HG03097 (cell line): ENCODE measurements at regions not wholly inside any gene's neighbourhood (a gene's known extent, or its start where the extent isn't known, plus 50 kb on each side); places are given as distances from the start of the nearest gene placed in this dataset.

Experiments used
- ATAC-seq: cut with Tn5 transposase; IDR thresholded peaks from one replicate; pipeline ENCODE4 v1.9.1; 2021; ENCODE audit not compliant: unreplicated experiment, low FRiP score

GRCh38 chr10:94178475-94179253, 184.1 kb downstream of the NOC3L start:
- no peak for ATAC-seq

DNA sequence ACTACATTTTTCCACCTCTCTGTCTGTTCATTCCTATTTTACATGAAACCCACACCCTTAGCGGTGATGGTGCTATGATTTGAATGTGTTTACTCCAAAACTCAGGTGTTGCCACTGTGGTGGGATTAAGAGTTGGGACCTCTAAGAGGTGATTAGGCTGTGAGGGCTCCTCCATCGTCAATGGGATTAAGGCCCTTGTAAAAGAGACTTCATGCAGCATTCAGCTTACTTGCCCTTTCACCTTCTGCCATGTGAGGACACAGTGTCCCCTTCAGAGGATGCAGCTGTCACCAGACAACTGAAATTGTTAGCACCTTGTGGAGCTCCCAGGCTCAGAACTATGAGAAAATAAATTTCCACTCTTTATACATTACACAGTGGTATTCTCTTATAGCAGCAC, 182.2 kb downstream of the NOC3L start:
- no peak for ATAC-seq

DNA sequence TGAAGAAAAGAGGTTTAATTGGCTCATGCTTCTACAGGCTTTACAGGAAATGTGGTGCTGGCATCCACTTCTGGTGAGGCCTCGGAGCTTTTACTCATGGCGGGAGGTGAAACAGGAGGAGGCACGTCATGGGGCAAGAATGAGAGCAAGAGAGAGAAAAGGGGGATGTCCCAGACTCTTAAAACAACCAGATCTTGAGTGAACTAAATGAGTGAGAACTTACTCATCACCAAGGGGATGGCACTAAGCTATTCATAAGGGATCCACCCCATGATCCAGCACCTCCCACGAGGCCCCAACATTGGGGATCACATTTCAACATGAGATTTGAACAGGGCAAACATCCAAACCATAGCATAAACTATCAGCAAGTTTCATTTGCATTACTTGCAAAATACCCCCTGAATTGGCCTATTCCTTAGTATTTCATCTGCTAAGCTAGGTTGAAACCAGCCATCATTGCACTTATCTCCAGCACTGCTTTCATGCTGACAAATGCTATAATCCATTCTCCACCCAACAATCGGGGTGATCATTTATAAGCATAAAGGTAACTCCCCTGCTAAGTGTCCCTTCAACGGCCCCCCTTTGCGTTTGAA, 179.0 kb downstream of the NOC3L start:
- ATAC-seq: no peak

- ATAC-seq: no peak
Observed at GRCh38 chr10:94186722-94187121, 176.0 kb downstream of the NOC3L start.

GRCh38 chr10:94192333-94192732, 170.4 kb downstream of the NOC3L start:
- no peak for ATAC-seq

DNA sequence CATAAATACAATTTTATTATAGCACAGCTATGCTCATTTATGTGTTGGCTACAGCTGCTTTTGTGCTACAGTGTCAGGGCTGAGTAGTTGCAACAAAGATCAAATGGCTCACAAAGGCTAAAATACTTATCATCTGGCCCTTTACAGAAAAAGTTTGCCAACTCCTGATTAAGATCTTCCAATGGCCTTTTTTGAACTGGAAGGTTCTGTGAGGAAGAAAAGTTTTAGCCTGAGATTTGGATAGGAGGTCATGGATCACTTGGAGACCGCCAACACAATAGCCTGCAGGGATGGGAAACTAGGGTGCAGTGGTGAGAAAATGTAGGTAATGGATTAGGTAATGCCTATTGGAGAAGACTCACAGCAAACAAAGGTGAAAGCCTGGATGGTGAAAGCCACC, 169.8 kb downstream of the NOC3L start:
- no peak for ATAC-seq

DNA sequence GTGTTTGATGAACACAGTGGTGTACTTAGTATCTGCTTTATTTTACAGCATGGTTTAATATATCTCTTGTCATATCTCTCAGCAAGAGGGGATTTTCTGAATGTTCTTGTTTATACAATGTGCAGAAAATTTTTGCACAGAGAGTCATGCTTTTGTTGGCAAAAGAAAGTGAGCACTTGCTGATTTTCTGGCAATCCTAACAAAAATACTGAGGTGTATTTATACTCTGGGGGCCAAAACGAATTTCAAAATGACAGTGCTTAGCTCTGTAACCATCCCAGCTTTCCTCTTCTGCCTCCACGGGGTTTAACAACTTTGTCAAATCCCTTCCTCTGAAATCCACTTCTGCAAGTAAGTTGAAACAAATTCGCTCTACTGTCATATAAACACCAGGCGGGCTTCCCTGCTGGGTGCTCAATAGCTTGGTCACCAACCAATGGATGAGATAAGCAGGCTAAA, 169.2 kb downstream of the NOC3L start:
- ATAC-seq: no peak

DNA sequence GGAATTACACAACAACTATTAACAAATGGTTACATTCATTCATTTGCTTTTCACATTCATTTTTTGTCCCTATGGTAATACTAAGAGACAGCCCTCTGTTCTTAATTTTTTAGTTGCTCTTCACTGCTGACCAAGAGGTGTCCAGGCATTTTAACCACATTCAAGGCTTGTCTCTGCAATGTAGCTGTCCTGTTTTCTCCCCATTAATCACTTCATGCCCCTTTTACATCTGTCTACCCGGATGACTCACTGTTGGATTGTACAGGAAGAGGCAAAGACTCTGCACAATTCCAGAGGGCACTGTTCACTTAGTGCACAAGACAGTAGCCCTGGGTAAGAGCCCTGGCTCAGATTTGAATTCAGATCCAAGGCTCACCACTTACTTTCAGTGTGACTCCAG, 168.5 kb downstream of the NOC3L start:
- ATAC-seq: no peak

DNA sequence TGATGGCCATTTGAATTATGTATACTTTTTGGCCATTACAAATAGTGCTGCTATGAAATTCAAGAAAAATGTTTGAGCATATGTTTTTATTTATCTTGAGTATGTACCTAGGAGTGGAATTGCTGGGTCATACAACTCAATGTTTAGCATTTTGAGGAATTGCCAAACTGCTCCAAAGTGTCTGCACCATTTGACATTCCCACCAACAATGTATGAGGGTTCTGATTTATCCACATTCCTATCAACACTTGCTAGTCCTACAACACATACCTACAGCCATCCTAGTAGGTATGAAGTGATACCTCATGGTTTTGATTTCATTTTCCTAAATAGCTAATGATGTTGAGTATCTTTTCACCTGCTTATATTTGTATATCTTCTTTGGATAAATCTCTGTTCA, 165.5 kb downstream of the NOC3L start:
- ATAC-seq: no peak

GRCh38 chr10:94198324-94198723, 164.4 kb downstream of the NOC3L start:
- ATAC-seq: no peak

GRCh38 chr10:94199565-94199964, 163.2 kb downstream of the NOC3L start:
- no peak for ATAC-seq

GRCh38 chr10:94200146-94200837, 162.4 kb downstream of the NOC3L start:
- ATAC-seq: no peak

- no peak for ATAC-seq
Observed at GRCh38 chr10:94205396-94205831, 157.3 kb downstream of the NOC3L start.

GRCh38 chr10:94206176-94206575, 156.6 kb downstream of the NOC3L start:
- no peak for ATAC-seq

GRCh38 chr10:94208315-94208714, 154.4 kb downstream of the NOC3L start:
- no peak for ATAC-seq

GRCh38 chr10:94210440-94211168, 152.1 kb downstream of the NOC3L start:
- ATAC-seq: no peak

DNA sequence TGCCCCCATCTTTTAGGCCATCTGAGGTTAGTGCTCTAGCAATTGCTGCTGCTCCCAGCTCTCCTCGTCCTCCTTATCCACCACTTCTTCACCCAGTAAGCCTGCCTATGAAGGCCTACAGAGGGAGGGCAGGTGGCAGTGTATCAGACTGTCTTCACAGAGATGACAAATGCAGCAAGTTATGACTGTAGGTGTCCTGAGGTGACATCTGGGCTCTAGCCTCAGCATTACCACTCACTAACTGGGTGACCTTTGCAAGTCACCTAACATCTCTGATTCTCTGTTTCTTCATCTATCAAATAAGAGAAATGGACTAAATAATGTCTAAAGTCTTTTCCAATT, 151.6 kb downstream of the NOC3L start:
- no peak for ATAC-seq

- no peak for ATAC-seq
Observed at GRCh38 chr10:94213001-94213530, 149.7 kb downstream of the NOC3L start.

DNA sequence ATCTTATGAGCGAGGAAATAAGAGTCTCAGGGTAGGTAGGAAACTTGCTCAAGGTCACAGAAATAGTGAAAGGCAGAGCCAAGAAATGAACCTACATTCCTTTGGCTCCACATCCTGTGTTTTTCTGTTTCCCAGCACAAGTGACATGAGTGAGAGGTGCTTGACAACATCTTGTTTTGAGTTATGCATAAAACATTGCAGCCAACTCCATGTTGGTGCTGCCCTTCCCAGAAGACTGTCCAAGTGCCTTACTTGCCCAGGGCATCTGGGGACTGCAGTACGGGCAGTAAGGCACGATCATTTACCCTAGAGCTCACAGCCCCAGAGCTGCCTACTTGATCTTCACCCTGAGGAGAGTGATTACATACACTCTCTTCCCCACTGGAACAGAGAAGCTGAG, 148.8 kb downstream of the NOC3L start:
- no peak for ATAC-seq

GRCh38 chr10:94214481-94214893, 148.3 kb downstream of the NOC3L start:
- no peak for ATAC-seq

- no peak for ATAC-seq
Observed at GRCh38 chr10:94216201-94216600, 146.5 kb downstream of the NOC3L start.
